NCI-H2081 treated with DMSO at 0.1 percent for 48 hours (cell line): ENCODE measurements at regions not wholly inside any gene's neighbourhood (a gene's known extent, or its start where the extent isn't known, plus 50 kb on each side); places are given as distances from the start of the nearest gene placed in this dataset.
"Not testable (repeated sequence)": the region's sequence is repeated elsewhere in the genome, so short reads cannot be mapped to it uniquely, and the experiment has no call there.

Source experiments
- DNase-seq: peaks from one replicate; lab custom pipeline; 2025; lab: John Stamatoyannopoulos, UW

DNA sequence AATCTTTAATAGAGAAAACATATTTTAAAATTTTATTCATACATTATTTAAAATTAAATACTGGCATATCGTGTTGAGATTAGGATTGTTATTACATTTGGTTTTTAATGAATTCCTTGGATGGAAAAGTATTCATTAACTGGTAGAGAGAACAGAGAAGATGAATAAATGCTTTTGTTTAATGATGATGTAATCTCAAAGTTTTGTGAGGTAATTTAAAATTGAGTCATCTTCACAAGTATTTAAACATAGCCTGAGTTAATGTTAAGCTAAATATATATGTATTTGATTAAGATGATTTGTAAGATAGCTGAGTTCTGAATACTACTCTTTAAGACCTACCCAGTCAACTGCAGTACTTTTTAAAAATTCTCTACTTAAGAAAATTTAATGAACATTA lies 713.4 kb upstream of the VRK2 start:
- DNase-seq, result no peak

- no peak for DNase-seq
Measured at GRCh38 chr2:57343391-57344006, 703.1 kb upstream of the VRK2 start.

DNA sequence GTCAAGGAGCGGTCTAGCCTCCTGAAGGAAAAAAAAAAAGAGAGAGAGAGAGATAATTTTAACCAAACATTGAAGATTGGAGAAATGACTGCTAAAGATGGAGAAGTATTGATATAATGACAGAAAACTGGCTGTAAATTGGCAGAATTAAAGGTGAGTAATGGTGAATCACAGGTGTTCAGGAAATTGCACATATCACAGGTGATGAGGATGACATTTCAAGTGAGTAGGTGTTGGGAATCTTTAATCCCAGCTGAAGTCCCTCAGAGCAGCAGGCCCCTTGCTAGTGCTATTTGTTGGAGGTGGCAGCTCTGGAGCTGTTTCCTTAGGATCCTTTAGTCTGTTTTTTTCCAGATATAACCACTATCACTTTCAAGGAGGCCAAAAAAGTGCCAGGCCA lies 678.4 kb upstream of the VRK2 start:
- DNase-seq, result no peak

DNA sequence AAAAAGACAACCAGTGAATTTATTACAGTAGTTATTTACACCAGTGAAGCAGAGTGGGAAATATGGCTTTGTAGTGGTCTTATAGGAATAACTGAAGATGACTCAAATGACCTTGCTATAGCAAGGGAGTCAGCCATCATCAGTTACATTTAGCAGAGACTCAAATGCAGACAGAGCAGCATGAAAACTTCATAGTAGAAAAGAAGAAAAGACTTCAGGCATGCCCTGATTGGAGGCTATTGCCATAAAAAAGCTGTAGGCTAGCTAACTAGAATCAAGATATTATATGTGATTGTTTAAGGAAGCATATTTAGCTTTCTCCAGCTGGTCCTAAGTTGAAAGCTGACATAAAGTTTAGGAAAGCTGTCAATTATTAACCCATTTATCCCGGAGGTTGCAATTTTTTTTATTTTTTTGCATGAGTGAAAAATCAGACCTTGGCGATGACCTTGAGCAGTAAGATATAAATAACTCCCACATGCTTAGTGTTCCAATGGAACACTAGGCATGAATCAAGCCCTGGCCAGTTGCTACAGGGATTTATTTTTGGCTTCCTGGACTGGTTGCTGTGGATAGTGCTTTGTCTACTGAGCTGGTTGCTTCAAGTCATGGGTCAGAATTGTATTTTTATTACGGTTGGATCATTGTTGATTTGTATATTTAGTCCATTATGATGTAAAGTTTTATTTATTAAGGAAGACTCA lies 675.6 kb upstream of the VRK2 start:
- DNase-seq, result no peak

DNA sequence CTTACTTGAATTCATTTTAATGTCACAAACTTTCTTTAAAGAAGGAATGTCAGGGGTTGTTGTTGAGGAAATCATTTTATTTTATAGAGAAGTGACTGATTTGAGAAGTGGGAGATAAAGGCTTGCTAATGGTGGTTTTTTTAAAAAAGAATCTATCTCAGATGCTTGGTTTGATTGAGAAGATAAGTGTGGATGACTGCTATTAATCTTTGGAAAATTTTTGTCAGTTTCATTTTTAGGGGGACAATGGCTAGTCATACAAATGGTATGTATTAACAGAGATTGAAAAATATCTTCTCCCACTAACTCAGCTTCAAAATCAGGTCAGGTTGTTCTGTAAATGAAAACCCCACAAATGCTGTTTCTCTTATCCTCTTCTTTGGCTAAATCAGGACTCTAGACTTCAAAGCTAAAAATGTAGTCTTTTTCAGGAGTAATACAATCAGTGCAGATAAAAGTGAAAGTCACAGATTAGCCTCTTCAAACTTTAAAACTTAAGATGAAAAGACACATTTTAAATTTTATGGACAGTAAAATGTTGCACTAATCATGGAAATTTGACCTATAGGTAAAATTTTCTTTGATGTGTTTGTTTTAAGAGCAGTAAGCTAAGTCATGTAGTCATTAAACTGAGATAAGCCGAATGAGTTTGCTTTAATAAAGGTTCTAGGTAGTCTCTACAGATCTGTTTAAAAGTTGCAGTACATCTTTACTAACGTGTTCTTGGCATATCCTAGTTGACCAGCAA lies 674.2 kb upstream of the VRK2 start:
- DNase-seq, result no peak

DNA sequence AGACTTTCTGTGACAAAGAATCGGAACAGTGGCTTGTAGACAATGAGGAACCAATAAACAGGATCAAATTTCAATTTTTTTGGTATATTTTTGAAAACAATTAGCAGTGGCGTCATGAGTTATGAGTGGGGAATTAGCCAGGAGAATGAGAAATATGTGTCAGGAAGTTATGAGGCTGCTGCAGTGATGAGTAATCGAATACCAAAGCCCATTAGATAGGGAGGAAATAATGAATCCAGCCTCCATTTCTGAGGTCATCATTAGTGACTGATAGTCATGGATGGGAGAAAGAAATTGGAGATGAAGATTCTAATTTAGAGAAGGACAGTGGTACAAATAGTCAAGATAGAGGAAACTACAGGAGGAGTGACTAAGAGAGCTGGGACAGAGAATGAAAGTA lies 673.1 kb upstream of the VRK2 start:
- DNase-seq, result no peak

DNA sequence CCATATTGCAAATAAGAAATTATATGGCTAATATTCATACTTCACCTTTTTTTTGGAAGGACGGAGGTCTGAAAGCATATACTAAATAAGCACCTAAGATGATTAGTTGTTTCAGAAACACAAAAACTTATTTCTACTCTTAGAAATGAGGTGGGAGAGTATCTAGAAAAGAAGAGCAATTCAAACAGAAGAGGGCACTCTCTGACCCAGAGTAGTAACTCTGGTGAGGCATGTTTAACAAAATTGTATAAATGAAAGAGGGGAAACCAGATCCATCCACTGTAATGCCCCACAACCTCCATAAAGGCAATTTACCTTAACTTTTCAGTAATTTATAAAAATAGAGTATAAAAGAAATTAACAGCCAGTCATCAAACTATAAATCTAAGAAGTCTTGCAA lies 669.6 kb upstream of the VRK2 start:
- DNase-seq, result no peak

DNA sequence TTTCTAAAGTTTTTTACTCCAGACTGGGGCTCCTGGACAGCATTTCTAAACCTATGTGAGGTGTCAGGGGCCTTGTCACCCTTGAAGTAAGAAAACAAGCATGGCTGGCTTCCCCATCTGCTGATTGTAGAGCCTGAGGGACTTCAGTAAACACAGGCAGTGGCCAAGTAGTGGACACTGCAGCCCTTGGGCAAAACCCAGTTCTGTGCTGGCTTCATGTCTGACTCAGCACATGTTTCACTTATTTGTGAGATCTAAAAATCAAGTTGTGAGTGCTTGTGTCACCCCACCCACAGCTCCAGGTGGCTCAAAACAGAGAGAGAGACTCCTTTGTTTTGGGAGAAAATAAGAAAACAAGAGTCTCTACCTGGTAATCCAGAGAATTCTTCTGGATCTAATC lies 660.3 kb upstream of the VRK2 start:
- DNase-seq, result no peak

- no peak for DNase-seq
Measured at GRCh38 chr2:57396355-57397098, 650.1 kb upstream of the VRK2 start.

DNA sequence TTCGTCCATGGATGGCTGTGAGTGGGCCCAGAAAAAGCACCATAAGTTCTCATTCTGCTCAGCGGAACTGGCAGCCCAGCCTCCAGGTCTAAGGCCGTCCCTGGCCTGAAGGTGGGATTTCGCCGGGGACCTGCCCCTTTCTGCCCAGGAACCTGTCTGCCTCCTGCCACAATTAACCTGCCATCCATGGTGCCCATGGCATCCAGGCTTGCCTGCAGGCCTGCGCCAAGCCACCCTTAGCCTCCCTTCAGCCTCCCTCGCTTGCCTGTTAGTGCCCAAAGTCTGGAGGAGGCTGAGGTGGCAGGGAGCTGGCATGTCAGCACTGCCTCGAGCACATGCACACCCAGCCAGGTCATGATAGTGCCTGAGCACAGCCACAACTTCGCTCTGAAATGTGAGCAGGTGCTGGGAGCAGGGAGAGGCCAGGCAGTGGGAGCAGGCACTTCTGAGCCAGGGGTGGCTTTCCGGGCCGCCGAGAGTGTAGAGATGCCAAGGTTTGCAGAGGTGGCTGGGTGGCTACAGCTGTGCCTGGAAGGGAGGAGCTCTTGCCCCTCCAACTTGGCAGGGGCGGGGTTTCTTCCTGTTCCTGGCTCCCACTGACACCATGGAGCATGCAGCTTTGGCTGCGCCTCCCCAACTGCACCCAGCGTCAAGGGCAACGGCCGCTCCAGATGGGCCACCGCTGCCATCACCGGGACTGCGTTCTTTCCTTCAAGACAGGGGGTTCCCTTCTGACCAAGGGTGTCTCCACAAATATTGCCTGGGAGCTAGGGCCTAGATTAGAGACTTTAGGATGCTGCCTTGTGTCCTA lies 648.9 kb upstream of the VRK2 start:
- no peak for DNase-seq

DNA sequence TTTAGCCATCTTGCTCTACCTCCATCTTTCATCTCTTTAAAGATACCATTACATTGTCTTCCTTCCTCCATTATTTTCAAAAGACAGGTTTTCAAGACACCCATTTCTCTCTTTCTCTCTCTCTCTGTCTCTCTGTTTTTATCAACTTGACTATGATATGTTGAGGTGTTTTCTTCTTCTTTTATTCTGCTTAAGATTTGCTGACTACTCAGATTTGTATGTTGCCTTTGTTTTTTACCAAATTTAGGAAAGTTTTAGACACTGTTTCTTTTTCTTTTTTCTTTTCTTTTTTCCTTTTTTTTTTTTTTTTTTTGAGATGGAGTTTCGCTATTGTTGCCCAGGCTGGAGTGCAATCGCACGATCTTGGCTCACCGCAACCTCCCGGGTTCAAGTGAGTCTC lies 647.5 kb upstream of the VRK2 start:
- no peak for DNase-seq

DNA sequence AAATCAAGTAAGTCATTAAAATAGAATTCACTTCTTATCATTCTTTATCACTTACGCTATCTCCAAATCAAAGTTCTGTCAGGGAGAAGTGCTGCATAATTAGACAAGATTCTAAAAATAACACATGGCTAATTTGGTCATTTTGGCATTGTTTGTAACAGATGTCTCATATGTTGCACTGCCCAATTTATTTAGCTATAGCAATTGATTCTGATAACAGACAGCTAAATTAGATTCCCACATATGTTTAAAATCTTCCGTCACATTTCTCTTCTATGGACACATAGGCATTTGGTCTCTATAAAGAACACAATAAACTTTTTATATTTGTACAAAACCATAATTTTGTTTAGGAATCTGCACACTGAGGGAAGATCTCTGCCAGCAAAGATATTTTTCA lies 644.5 kb upstream of the VRK2 start:
- no peak for DNase-seq

GRCh38 chr2:57402755-57403154 lies 643.9 kb upstream of the VRK2 start:
- DNase-seq, result no peak

DNA sequence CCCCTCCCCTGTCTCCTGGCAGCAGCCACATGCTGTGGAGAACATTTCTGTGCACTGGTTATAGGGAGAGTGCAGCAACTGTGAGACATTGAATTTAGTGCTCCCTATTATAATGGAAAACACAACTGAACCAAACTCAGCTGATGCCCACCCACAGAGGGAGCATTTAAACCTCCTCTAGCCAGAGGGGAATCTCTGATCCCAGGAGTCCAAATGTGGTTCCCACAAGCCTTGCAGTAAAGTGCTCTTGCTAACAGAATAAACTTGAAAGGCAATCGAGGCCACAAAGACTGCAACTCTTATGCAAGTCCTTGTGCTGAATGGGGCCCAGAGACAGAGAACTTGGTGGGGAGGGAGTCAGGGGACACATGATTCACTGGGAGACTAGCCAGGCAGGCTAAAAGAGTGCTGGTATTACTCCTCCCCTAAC lies 638.8 kb upstream of the VRK2 start:
- DNase-seq, result no peak

DNA sequence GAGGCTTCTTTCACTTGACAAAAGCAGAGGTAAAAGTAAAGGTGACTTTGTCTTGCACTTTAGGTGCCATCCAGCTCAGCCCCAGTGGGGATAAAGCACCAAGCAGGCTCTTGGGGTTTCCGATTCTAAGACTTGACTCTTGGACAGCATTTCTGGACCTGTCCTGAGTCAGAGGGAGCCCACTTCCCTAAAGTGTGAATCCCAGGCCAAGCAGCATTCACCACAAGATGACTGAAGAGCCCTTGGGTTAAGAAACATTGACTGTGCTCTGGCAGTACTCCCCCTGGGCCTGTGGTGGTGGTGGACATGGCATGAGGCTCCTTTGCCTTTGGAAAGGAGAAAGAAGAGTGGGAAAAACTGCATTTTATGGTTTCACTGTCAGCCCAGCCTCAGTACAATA lies 638.0 kb upstream of the VRK2 start:
- no peak for DNase-seq

- no peak for DNase-seq
Measured at GRCh38 chr2:57417007-57417406, 629.6 kb upstream of the VRK2 start.

GRCh38 chr2:57418859-57419346 lies 627.7 kb upstream of the VRK2 start:
- not testable (repeated sequence) for DNase-seq

DNA sequence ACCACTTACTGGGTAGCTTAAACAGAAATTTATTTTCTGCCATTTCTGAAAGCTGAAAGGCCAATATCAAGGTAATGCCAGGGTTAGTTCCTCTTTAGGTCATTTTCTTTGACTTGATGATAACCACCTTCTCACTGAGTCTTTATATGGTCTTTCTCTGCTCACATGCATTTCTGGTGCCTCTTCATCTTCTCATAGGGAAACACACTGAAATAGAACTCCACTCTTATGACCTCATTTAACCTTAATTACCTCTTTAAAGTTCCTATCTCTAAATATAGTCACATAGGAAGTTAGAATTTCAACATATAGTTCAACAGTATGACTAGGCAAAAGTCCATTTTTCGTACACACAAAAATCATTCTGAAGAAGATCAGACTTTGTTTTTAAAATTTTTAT lies 616.8 kb upstream of the VRK2 start:
- no peak for DNase-seq

DNA sequence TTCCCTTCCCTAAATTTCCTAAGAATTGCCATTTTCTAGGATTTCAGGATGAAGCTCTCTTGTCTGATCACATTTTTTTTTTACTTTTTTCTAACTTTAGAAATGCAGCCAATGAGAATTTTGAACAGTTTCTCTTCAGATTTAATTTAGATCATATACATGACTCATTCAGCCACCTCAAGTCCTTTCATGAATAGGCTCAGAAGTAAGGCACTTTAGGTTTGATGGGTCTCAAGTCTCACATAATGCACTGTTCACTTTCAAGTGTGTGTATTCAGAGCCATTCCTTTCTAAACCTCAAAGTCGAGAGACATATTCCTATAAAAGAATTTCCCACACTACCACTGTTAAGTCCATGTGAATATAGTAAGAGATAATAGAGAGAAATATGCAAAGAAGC lies 614.1 kb upstream of the VRK2 start:
- DNase-seq, result no peak

GRCh38 chr2:57434441-57434840 lies 612.2 kb upstream of the VRK2 start:
- no peak for DNase-seq

DNA sequence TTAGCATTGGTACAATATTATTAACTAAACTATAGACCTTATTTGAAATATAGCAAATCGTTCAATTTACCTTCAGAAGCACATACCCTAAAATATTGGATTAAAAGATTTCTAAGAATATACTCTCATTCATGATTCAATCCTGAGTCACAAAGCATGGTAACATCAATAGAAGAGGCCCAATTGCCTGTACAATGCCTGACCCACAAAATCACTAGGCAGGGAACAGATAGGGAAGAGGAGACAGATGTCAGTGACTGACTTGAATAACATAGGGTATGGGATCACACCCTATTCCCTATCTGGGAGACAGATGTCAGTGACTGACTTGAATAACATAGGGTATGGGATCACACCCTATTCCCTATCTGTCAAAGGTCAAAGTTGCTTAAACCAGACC lies 611.6 kb upstream of the VRK2 start:
- DNase-seq, result no peak

DNA sequence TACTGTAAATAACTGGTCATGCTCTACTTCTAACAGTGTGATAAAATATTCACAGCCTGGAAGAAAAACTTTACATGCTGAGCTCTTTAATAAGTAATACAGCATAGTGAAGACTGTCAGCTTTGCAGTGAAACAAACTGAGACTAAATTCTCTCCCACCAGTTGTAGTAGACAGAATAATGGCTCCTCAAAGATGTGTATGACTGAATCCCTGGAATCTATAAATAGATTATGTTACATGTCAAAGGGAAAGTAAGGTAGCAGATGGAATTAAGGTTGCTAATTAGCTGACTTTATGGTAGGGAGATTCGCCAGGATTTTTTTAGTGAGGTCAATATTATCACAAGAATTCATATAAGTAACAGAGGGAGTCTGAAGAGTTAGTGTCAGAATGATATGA lies 609.5 kb upstream of the VRK2 start:
- no peak for DNase-seq
